HepG2 (cell line): ENCODE measurements at regions not wholly inside any gene's neighbourhood (a gene's known extent, or its start where the extent isn't known, plus 50 kb on each side); places are given as distances from the start of the nearest gene placed in this dataset.

Experiments
- ATAC-seq: fragments of 200-7000 bp; cut with Tn5 transposase; 3 replicates; pipeline ENCODE4 v1.9.1; 2020; ENCODE audit warnings: mild to moderate bottlenecking, moderate library complexity
- BruUV-seq: library from RNA; stranded (reverse); fragments of 400-500 nt; replicated peaks from 2 replicates; lab custom pipeline; 2021; lab: Mats Ljungman, UMichigan
- CTCF ChIA-PET: fragments of 300-600 bp; formaldehyde crosslinking; extraction: SDS; loops from one replicate; lab custom pipeline; 2021; ENCODE audit warnings: low total read pairs, inconsistent platforms, low intra/inter-chr PET ratio; lab: Yijun Ruan, JAX
- POLR2A ChIA-PET: fragments of 350-600 bp; sonication (Branson Sonifier 250); formaldehyde crosslinking; loops from one replicate; lab custom pipeline; 2020; ENCODE audit warnings: antibody characterized with exemption, inconsistent platforms; lab: Yijun Ruan, JAX
- DNase-seq: peaks from one replicate; pipeline ENCODE4 v3.0.0-alpha.2; 2015; ENCODE audit warnings: low spot score
- FAIRE-seq: peaks from 3 replicates; lab custom pipeline; 2011; peaks lifted over from hg19 to GRCh38; lab: Jason Lieb, UNC
- H2AFZ ChIP-seq: one replicate; pipeline ENCODE4 v1.6.1; 2011; ENCODE audit warnings: low read length, inconsistent platforms
- H3K27ac ChIP-seq: fragments of 300-600 bp; 3 replicates; pipeline ENCODE4 v1.8.0; 2011; ENCODE audit warnings: mixed run types, mild to moderate bottlenecking, mixed read lengths, low read length, inconsistent platforms; ENCODE audit not compliant: insufficient read depth; ENCODE audit errors: extremely low read length
- H3K27me3 ChIP-seq, 2 experiments: fragments of 200-600 bp in 1 of 2; 2 replicates in 1 of 2; 3 replicates in 1 of 2; pipeline versions ENCODE4 v1.6.0 to v1.8.0; 2011; ENCODE audit warnings: low read length in 2 of 2, mild to moderate bottlenecking in 2 of 2, moderate library complexity in 2 of 2, inconsistent platforms in 1 of 2; ENCODE audit not compliant: insufficient read depth in 2 of 2, control insufficient read depth in 1 of 2
- H3K36me3 ChIP-seq, 2 experiments: fragments of 200-600 bp in 1 of 2; replicated peaks in 1 of 2; 2 replicates in 1 of 2; 3 replicates in 1 of 2; pipeline versions ENCODE4 v1.5.1 to v1.8.0; 2011; ENCODE audit warnings: low read length in 2 of 2, inconsistent platforms in 1 of 2; ENCODE audit not compliant: insufficient read depth in 2 of 2, control insufficient read depth in 1 of 2
- H3K4me1 ChIP-seq: 2 replicates; pipeline ENCODE4 v1.5.1; 2012; ENCODE audit warnings: low read length, inconsistent platforms; ENCODE audit not compliant: insufficient read depth
- H3K4me2 ChIP-seq: 2 replicates; pipeline ENCODE4 v1.6.0; 2011; ENCODE audit warnings: low read depth, low read length, inconsistent platforms
- H3K4me3 ChIP-seq, 3 experiments: fragments of 200-600 bp in 1 of 3; sonication (generic), shearing (Covaris generic) in 1 of 3; replicated peaks in 1 of 3; 2 replicates each; pipeline ENCODE4 v1.5.1; 2011 to 2016; ENCODE audit warnings: low read length in 3 of 3, inconsistent platforms in 2 of 3, low read depth in 2 of 3, mild to moderate bottlenecking in 2 of 3, control low read depth in 1 of 3, mixed read lengths in 1 of 3; ENCODE audit not compliant: insufficient read depth in 1 of 3
- H3K79me2 ChIP-seq: one replicate; pipeline ENCODE4 v1.6.1; 2011; ENCODE audit warnings: low read length, inconsistent platforms; ENCODE audit not compliant: insufficient read depth
- H3K9ac ChIP-seq: 2 replicates; pipeline ENCODE4 v1.6.0; 2011; ENCODE audit warnings: mild to moderate bottlenecking, low read depth, low read length, inconsistent platforms; ENCODE audit not compliant: insufficient read depth
- H3K9me3 ChIP-seq: 2 replicates; pipeline ENCODE4 v1.5.1; 2012; ENCODE audit warnings: mild to moderate bottlenecking, low read length
- H4K20me1 ChIP-seq: 2 replicates; pipeline ENCODE4 v1.6.0; 2011; ENCODE audit warnings: inconsistent platforms, mild to moderate bottlenecking, low read length, moderate library complexity; ENCODE audit not compliant: insufficient read depth
- BATF2 ChIP-seq: sonication (generic); formaldehyde crosslinking; IDR thresholded peaks from 2 replicates; pipeline ENCODE4 v1.8.0; 2022; ENCODE audit warnings: mild to moderate bottlenecking, missing genetic modification reagents, moderate library complexity
- CBFB ChIP-seq: sonication (generic); formaldehyde crosslinking; IDR thresholded peaks from 2 replicates; pipeline ENCODE4 v1.4.0; 2020; ENCODE audit warnings: missing genetic modification reagents
- FOXK2 ChIP-seq: fragments of 450-650 bp; IDR thresholded peaks from 2 replicates; pipeline ENCODE4 v1.6.1; 2016
- GATA4 ChIP-seq: sonication (generic); IDR thresholded peaks from 2 replicates; pipeline ENCODE4 v1.6.1; 2016; ENCODE audit warnings: antibody characterized with exemption, low read depth, borderline replicate concordance
- HNRNPL ChIP-seq: fragments of 200-400 bp; formaldehyde crosslinking; IDR thresholded peaks from 2 replicates; pipeline ENCODE4 v1.6.1; 2017; ENCODE audit warnings: mild to moderate bottlenecking, low read depth, low read length
- HNRNPUL1 ChIP-seq: fragments of 200-400 bp; formaldehyde crosslinking; IDR thresholded peaks from 2 replicates; pipeline ENCODE4 v1.6.1; 2017; ENCODE audit warnings: low read depth, mild to moderate bottlenecking, low read length, moderate library complexity
- ISL2 ChIP-seq: sonication (generic); formaldehyde crosslinking; IDR thresholded peaks from 2 replicates; pipeline ENCODE4 v1.5.0; 2020; ENCODE audit warnings: missing genetic modification reagents
- JUNB ChIP-seq: sonication (generic); formaldehyde crosslinking; IDR thresholded peaks from 2 replicates; pipeline ENCODE4 v1.8.0; 2022; ENCODE audit warnings: missing genetic modification reagents, mild to moderate bottlenecking, borderline replicate concordance
- MTF1 ChIP-seq: sonication (generic); formaldehyde crosslinking; IDR thresholded peaks from 2 replicates; pipeline ENCODE4 v1.5.0; 2020; ENCODE audit warnings: missing genetic modification reagents
- PAF1 ChIP-seq: IDR thresholded peaks from 2 replicates; pipeline ENCODE4 v1.6.1; 2016; ENCODE audit warnings: missing genetic modification reagents, missing compliant biosample characterization
- SOX6 ChIP-seq, 2 experiments: fragments of 450-650 bp in 1 of 2; sonication (generic) in 1 of 2; formaldehyde crosslinking in 1 of 2; IDR thresholded peaks; 2 replicates each; pipeline versions ENCODE4 v1.4.0 to v1.6.1; 2017 to 2020; ENCODE audit warnings: antibody characterized with exemption in 1 of 2, mild to moderate bottlenecking in 1 of 2, missing genetic modification reagents in 1 of 2
- TCF7 ChIP-seq: sonication (generic); IDR thresholded peaks from 2 replicates; pipeline ENCODE4 v1.6.1; 2016; ENCODE audit warnings: antibody characterized with exemption, low read depth
- ZNF44 ChIP-seq: sonication (generic); formaldehyde crosslinking; IDR thresholded peaks from 2 replicates; pipeline ENCODE4 v1.5.1; 2020; ENCODE audit warnings: mild to moderate bottlenecking, missing genetic modification reagents
- ZNF746 ChIP-seq: sonication (generic); formaldehyde crosslinking; IDR thresholded peaks from 2 replicates; pipeline ENCODE4 v1.8.0; 2022; ENCODE audit warnings: mild to moderate bottlenecking, missing genetic modification reagents
- ZNF879 ChIP-seq: sonication (generic); formaldehyde crosslinking; IDR thresholded peaks from 2 replicates; pipeline ENCODE4 v1.8.1; 2023; ENCODE audit warnings: missing genetic modification reagents
- WGBS: methylation state at CpG from one replicate; pipeline ENCODE4 v1.1.6; 2017; ENCODE audit warnings: low lambda C conversion rate; 5-methylcytosine and 5-hydroxymethylcytosine counted together
- in situ Hi-C: cut with HindIII; loops from 2 replicates; pipeline ENCODE4 v1.10.0; 2017; ENCODE audit warnings: low pct_unique_long_range_greater_than_20kb; ENCODE audit not compliant: extremely low pct_ligation_motif_present
- intact Hi-C: fragments of 100-400 bp; cut with micrococcal nuclease; formaldehyde crosslinking; loops from one replicate; pipeline ENCODE4 v1.10.0; 2022; ENCODE audit not compliant: unreplicated experiment
- TF ChIP-seq, protein P1 (sequence below): sonication (generic); formaldehyde crosslinking; conservative IDR thresholded peaks from 2 replicates; pipeline ENCODE4 v1.4.0; 2020; ENCODE audit warnings: missing genetic modification reagents
- TF ChIP-seq, protein P2 (sequence below): sonication (generic); formaldehyde crosslinking; IDR thresholded peaks from 2 replicates; pipeline ENCODE4 v1.5.0; 2020; ENCODE audit warnings: mild to moderate bottlenecking, missing genetic modification reagents, moderate library complexity

DNA sequence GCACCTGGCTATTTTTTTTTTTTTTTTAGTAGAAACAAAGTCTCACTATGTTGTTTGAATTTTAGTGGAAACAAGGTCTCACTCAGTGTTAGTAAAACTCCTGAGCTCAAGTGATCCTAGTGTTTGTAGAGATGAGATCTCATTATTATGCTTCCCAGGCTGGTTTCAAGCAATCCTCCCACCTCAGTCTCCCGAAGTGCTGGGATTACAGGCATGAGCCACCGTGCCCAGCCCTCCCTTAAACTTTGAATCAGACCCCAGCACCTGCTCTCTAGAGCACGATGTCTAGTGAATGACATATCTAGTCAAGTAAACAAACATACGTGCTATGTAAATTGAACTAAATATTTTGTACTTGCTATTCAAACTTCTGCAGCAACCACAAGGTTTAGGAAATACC lies 105.6 kb upstream of the MYO3A start (continued):
- TF ChIP-seq JUNB (CRISPR knock-in tag) (no peak), ISL2 (CRISPR knock-in tag) (no peak), TCF7 (no peak)
- TF ChIP-seq, protein P1, sequence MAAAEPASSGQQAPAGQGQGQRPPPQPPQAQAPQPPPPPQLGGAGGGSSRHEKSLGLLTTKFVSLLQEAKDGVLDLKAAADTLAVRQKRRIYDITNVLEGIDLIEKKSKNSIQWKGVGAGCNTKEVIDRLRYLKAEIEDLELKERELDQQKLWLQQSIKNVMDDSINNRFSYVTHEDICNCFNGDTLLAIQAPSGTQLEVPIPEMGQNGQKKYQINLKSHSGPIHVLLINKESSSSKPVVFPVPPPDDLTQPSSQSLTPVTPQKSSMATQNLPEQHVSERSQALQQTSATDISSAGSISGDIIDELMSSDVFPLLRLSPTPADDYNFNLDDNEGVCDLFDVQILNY (CRISPR knock-in tag), result no peak

DNA sequence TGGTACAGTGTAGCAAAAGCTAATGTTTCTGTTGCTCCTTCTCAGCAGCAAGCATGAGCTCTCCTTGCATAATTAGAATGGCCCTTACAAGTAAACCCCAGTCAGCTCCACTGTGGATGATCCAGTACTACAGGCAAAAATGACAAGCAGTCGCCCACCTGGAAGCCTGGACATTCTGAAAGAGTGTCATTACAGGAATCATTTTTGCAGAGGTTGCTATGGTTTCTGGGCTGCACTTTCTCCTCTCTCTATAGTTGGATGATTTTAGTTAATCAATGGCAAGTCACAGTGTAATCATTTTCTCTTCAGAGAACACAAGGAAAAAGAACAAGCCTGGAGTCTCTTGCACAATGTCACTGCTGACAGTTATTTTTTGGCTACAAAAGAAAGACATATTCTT lies 102.9 kb upstream of the MYO3A start:
- Histone ChIP-seq H3K9ac (no peak overlapping the region), H4K20me1 (no peaks in the 10 kb centered on the region), H3K4me3 (no peak overlapping the region), H3K4me2 (no peak overlapping the region), H3K4me1 (no peaks in the 10 kb centered on the region), H3K27me3 (no peaks in the 10 kb centered on the region), H3K27ac (no peak overlapping the region), H3K9me3 (no peaks in the 10 kb centered on the region), H2AFZ (no peak overlapping the region), H3K36me3 (no peaks in the 10 kb centered on the region), H3K79me2 (no peaks in the 10 kb centered on the region)
- WGBS, result 0% methylated on average over 1 of the region's 1 CpG
- CTCF ChIA-PET, result no interaction called here
- FAIRE-seq, result no peak
- intact Hi-C loops (no loop called here), in situ Hi-C loops (no loop called here)
- no peak for DNase-seq
- TF ChIP-seq HNRNPL, result no peak
- TF ChIP-seq PAF1 (CRISPR knock-in tag), result no peak
- TF ChIP-seq CBFB (CRISPR knock-in tag), result no peak
- no peak for TF ChIP-seq ZNF879 (CRISPR knock-in tag)
- no peak for TF ChIP-seq ZNF44 (CRISPR knock-in tag)
- no peak for TF ChIP-seq MTF1 (CRISPR knock-in tag)
- TF ChIP-seq HNRNPUL1, result no peak
- TF ChIP-seq FOXK2, result no peak
- TF ChIP-seq ZNF746 (CRISPR knock-in tag), result no peak
- TF ChIP-seq SOX6 (IDR thresholded peaks at IDR 0.05), result no peak
- TF ChIP-seq SOX6 (CRISPR knock-in tag; IDR thresholded peaks at IDR 0.05), result no peak
- no peak for TF ChIP-seq BATF2 (CRISPR knock-in tag)
- TF ChIP-seq, protein P2, sequence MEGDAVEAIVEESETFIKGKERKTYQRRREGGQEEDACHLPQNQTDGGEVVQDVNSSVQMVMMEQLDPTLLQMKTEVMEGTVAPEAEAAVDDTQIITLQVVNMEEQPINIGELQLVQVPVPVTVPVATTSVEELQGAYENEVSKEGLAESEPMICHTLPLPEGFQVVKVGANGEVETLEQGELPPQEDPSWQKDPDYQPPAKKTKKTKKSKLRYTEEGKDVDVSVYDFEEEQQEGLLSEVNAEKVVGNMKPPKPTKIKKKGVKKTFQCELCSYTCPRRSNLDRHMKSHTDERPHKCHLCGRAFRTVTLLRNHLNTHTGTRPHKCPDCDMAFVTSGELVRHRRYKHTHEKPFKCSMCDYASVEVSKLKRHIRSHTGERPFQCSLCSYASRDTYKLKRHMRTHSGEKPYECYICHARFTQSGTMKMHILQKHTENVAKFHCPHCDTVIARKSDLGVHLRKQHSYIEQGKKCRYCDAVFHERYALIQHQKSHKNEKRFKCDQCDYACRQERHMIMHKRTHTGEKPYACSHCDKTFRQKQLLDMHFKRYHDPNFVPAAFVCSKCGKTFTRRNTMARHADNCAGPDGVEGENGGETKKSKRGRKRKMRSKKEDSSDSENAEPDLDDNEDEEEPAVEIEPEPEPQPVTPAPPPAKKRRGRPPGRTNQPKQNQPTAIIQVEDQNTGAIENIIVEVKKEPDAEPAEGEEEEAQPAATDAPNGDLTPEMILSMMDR (CRISPR knock-in tag), result no peak
- TF ChIP-seq GATA4, result no peak
- no peak for ATAC-seq
- POLR2A ChIA-PET, result no interaction called here
- BruUV-seq, result no TSS peak
